ENCODE measurements at regions not wholly inside any gene's neighbourhood (a gene's known extent, or its start where the extent isn't known, plus 50 kb on each side); places are given as distances from the start of the nearest gene placed in this dataset.

- DNase-seq = no peak
Observed at GRCh38 chr18:60809937-60810336, 437.4 kb upstream of the MC4R start.

GRCh38 chr18:60812921-60813320, 440.3 kb upstream of the MC4R start:
- no peak for DNase-seq

GRCh38 chr18:60826346-60826745, 453.8 kb upstream of the MC4R start:
- DNase-seq = no peak

- DNase-seq = no peak
Observed at GRCh38 chr18:60831971-60832370, 459.4 kb upstream of the MC4R start.

- DNase-seq = no peak
Observed at GRCh38 chr18:60838677-60839076, 466.1 kb upstream of the MC4R start.

- DNase-seq = no peak
Observed at GRCh38 chr18:60846396-60846795, 473.8 kb upstream of the MC4R start.

GRCh38 chr18:60847517-60847916, 474.9 kb upstream of the MC4R start:
- no peak for DNase-seq

- no peak for DNase-seq
Observed at GRCh38 chr18:60861575-60861974, 471.7 kb upstream of the CDH20 start.

GRCh38 chr18:60862988-60863387, 470.2 kb upstream of the CDH20 start:
- no peak for DNase-seq

- no peak for DNase-seq
Observed at GRCh38 chr18:60865801-60866200, 467.4 kb upstream of the CDH20 start.

- no peak for DNase-seq
Observed at GRCh38 chr18:60870261-60871153, 462.7 kb upstream of the CDH20 start.

GRCh38 chr18:60872434-60872833, 460.8 kb upstream of the CDH20 start:
- DNase-seq = no peak

- no peak for DNase-seq
Observed at GRCh38 chr18:60873708-60874107, 459.5 kb upstream of the CDH20 start.

GRCh38 chr18:60875957-60876507, 457.2 kb upstream of the CDH20 start:
- no peak for DNase-seq

GRCh38 chr18:60880184-60880583, 453.0 kb upstream of the CDH20 start:
- DNase-seq = no peak

GRCh38 chr18:60883587-60883986, 449.6 kb upstream of the CDH20 start:
- no peak for DNase-seq

- no peak for DNase-seq
Observed at GRCh38 chr18:60888071-60888624, 445.1 kb upstream of the CDH20 start.

GRCh38 chr18:60889442-60889841, 443.8 kb upstream of the CDH20 start:
- DNase-seq = no peak

- no peak for DNase-seq
Observed at GRCh38 chr18:60891936-60892335, 441.3 kb upstream of the CDH20 start.

GRCh38 chr18:60892441-60892840, 440.8 kb upstream of the CDH20 start:
- no peak for DNase-seq

- no peak for DNase-seq
Observed at GRCh38 chr18:60892855-60893254, 440.4 kb upstream of the CDH20 start.

- DNase-seq = no peak
Observed at GRCh38 chr18:60893355-60894097, 439.7 kb upstream of the CDH20 start.

- no peak for DNase-seq
Observed at GRCh38 chr18:60894254-60894945, 438.8 kb upstream of the CDH20 start.
